ENCODE measurements at regions not wholly inside any gene's neighbourhood (a gene's known extent, or its start where the extent isn't known, plus 50 kb on each side); places are given as distances from the start of the nearest gene placed in this dataset.
"Not testable (repeated sequence)": the region's sequence is repeated elsewhere in the genome, so short reads cannot be mapped to it uniquely, and the experiment has no call there.

DNA sequence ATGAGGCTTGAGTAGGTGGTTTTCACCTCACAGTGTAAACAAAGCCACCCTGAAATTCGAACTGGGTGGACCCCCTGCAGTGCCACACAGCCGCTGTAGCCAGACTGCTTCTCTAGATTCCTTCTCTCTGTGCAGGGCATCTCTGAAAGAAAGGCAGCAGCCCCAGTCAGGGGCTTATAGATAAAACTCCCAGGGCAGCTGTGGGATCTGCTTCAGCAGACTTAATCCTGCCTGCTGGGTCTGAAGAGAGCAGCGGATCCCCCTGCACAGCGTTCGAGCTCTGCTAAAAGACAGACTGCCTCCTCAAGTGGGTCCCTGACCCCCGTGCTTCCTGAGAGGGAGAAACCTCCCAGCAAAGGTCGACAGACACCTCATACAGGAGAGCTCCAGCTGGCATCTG, 71.4 kb downstream of the CARTPT start:
- TF ChIP-seq SOX6 (IDR thresholded peaks at IDR 0.05) = no peak
- TF ChIP-seq SOX6 (CRISPR knock-in tag; IDR thresholded peaks at IDR 0.05) = no peak
- TF ChIP-seq, protein P1, sequence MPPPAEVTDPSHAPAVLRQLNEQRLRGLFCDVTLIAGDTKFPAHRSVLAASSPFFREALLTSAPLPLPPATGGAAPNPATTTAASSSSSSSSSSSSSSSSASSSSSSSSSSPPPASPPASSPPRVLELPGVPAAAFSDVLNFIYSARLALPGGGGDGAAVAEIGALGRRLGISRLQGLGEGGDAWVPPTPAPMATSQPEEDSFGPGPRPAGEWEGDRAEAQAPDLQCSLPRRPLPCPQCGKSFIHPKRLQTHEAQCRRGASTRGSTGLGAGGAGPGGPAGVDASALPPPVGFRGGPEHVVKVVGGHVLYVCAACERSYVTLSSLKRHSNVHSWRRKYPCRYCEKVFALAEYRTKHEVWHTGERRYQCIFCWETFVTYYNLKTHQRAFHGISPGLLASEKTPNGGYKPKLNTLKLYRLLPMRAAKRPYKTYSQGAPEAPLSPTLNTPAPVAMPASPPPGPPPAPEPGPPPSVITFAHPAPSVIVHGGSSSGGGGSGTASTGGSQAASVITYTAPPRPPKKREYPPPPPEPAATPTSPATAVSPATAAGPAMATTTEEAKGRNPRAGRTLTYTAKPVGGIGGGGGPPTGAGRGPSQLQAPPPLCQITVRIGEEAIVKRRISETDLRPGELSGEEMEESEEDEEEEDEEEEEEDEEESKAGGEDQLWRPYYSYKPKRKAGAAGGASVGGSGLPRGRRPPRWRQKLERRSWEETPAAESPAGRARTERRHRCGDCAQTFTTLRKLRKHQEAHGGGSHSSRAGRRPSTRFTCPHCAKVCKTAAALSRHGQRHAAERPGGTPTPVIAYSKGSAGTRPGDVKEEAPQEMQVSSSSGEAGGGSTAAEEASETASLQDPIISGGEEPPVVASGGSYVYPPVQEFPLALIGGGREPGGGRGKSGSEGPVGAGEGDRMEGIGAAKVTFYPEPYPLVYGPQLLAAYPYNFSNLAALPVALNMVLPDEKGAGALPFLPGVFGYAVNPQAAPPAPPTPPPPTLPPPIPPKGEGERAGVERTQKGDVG (CRISPR knock-in tag; IDR thresholded peaks at IDR 0.05; ENCODE audit: borderline replicate concordance) = no peak
- no peak for TF ChIP-seq ZNF253 (CRISPR knock-in tag; IDR thresholded peaks at IDR 0.05; ENCODE audit: borderline replicate concordance)
- TF ChIP-seq, protein P2, sequence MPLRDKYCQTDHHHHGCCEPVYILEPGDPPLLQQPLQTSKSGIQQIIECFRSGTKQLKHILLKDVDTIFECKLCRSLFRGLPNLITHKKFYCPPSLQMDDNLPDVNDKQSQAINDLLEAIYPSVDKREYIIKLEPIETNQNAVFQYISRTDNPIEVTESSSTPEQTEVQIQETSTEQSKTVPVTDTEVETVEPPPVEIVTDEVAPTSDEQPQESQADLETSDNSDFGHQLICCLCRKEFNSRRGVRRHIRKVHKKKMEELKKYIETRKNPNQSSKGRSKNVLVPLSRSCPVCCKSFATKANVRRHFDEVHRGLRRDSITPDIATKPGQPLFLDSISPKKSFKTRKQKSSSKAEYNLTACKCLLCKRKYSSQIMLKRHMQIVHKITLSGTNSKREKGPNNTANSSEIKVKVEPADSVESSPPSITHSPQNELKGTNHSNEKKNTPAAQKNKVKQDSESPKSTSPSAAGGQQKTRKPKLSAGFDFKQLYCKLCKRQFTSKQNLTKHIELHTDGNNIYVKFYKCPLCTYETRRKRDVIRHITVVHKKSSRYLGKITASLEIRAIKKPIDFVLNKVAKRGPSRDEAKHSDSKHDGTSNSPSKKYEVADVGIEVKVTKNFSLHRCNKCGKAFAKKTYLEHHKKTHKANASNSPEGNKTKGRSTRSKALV (CRISPR knock-in tag; IDR thresholded peaks at IDR 0.05) = no peak
- no peak for TF ChIP-seq ADNP (CRISPR knock-in tag; IDR thresholded peaks at IDR 0.05)
- TF ChIP-seq HHEX (CRISPR knock-in tag; IDR thresholded peaks at IDR 0.05) = no peak
- no peak for TF ChIP-seq U2AF2 (IDR thresholded peaks at IDR 0.05; ENCODE audit: low read depth, low read length)
- no peak for TF ChIP-seq KAT8 (CRISPR knock-in tag; IDR thresholded peaks at IDR 0.05)
- TF ChIP-seq, protein P3, sequence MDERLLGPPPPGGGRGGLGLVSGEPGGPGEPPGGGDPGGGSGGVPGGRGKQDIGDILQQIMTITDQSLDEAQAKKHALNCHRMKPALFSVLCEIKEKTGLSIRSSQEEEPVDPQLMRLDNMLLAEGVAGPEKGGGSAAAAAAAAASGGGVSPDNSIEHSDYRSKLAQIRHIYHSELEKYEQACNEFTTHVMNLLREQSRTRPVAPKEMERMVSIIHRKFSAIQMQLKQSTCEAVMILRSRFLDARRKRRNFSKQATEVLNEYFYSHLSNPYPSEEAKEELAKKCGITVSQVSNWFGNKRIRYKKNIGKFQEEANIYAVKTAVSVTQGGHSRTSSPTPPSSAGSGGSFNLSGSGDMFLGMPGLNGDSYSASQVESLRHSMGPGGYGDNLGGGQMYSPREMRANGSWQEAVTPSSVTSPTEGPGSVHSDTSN (CRISPR knock-in tag; IDR thresholded peaks at IDR 0.05) = no peak
- H3K4me3 ChIP-seq (replicated peaks in 1 of 3; ENCODE audit: insufficient read depth in 1 of 3, low read depth in 2 of 3, low read length in 3 of 3) = no peak overlapping the region
- no peak overlapping the region for H3K4me2 ChIP-seq (ENCODE audit: low read depth, low read length)
- peaks cover 0 to 2% of the 10 kb centered on the region in 2 experiments; a peak in 1 of 5 replicates for H3K27me3 ChIP-seq (ENCODE audit: control insufficient read depth in 1 of 2, insufficient read depth in 2 of 2, low read length in 2 of 2)
- WGBS (ENCODE audit: low lambda C conversion rate) = 27% methylated on average over 6 of the region's 7 CpGs
- H3K4me1 ChIP-seq (ENCODE audit: insufficient read depth, low read length) = no peaks in the 10 kb centered on the region
- in situ Hi-C loops (cut with HindIII; ENCODE audit: extremely low pct_ligation_motif_present, low pct_unique_long_range_greater_than_20kb) (loop anchor here (25.0 kb wide), 2 partner anchors 222 to 522 kb away; partner anchors contain the start of genes MRPS27 and PTCD2), intact Hi-C loops (cut with micrococcal nuclease; ENCODE audit: unreplicated experiment) (no loop called here)
- H3K9ac ChIP-seq (ENCODE audit: insufficient read depth, low read depth, low read length) = no peak overlapping the region
- no TSS peak for BruUV-seq (replicated peaks)
- FAIRE-seq (no peak), ATAC-seq (no peak), DNase-seq (ENCODE audit: low spot score) (no peak)
- H4K20me1 ChIP-seq (ENCODE audit: insufficient read depth, low read length) = no peaks in the 10 kb centered on the region
- ChIA-PET CTCF (ENCODE audit: low intra/inter-chr PET ratio, low total read pairs) (no interaction called here), POLR2A (interaction anchor here (0.6 kb wide), 1 partner anchor 458 kb away, joined by 3 read pairs; no protein-coding TSS in a partner anchor)
- H3K27ac ChIP-seq (ENCODE audit: extremely low read length, insufficient read depth, low read length) = no peak overlapping the region
- H2AFZ ChIP-seq (ENCODE audit: low read length) = no peak overlapping the region
- H3K79me2 ChIP-seq (ENCODE audit: insufficient read depth, low read length) = no peaks in the 10 kb centered on the region
- no peaks in the 10 kb centered on the region for H3K9me3 ChIP-seq (ENCODE audit: low read length)
- H3K36me3 ChIP-seq (replicated peaks in 1 of 2; ENCODE audit: control insufficient read depth in 1 of 2, insufficient read depth in 2 of 2, low read length in 2 of 2) = no peaks in the 10 kb centered on the region

DNA sequence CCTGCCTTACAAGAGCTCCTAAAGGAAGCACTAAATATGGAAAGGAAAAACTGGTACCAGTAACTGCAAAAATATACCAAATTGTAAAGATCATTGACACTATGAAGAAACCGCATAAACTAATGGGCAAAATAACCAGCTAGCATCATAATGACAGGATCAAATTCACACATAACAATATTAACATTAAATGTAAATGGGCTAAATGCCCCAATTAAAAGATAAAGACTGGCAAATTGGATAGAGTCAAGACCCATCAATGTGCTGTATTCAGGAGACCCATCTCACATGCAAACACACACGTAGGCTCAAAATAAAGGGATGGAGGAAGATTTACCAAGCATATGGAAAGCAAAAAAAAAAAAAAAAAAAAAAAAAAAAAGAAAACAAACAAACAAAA, 73.0 kb downstream of the CARTPT start:
- H3K4me3 ChIP-seq (replicated peaks in 1 of 3; ENCODE audit: insufficient read depth in 1 of 3, low read depth in 2 of 3, low read length in 3 of 3); H2AFZ ChIP-seq (ENCODE audit: low read length); DNase-seq (ENCODE audit: low spot score); H3K4me2 ChIP-seq (ENCODE audit: low read depth, low read length); POLR2A ChIA-PET; H3K27me3 ChIP-seq (ENCODE audit: control insufficient read depth in 1 of 2, insufficient read depth in 2 of 2, low read length in 2 of 2); H3K9ac ChIP-seq (ENCODE audit: insufficient read depth, low read depth, low read length); BruUV-seq (replicated peaks); CTCF ChIA-PET (ENCODE audit: low intra/inter-chr PET ratio, low total read pairs); H3K4me1 ChIP-seq (ENCODE audit: insufficient read depth, low read length); H3K27ac ChIP-seq (ENCODE audit: extremely low read length, insufficient read depth, low read length); H3K9me3 ChIP-seq (ENCODE audit: low read length); intact Hi-C loops (cut with micrococcal nuclease; ENCODE audit: unreplicated experiment); FAIRE-seq; H3K79me2 ChIP-seq (ENCODE audit: insufficient read depth, low read length); H3K36me3 ChIP-seq (replicated peaks in 1 of 2; ENCODE audit: control insufficient read depth in 1 of 2, insufficient read depth in 2 of 2, low read length in 2 of 2); H4K20me1 ChIP-seq (ENCODE audit: insufficient read depth, low read length); ATAC-seq: not testable (repeated sequence)
- in situ Hi-C loops (cut with HindIII; ENCODE audit: extremely low pct_ligation_motif_present, low pct_unique_long_range_greater_than_20kb) = loop anchor here (25.0 kb wide), 2 partner anchors 220 to 520 kb away; partner anchors contain the start of genes MRPS27 and PTCD2
- WGBS (ENCODE audit: low lambda C conversion rate) = 40% methylated on average over 2 of the region's 2 CpGs
